Colonic mucosa (tissue), 4 donors: ENCODE measurements at regions not wholly inside any gene's neighbourhood (a gene's known extent, or its start where the extent isn't known, plus 50 kb on each side); places are given as distances from the start of the nearest gene placed in this dataset.

ENCODE experiments used
- DNase-seq: peaks from one replicate; pipeline ENCODE4 v3.0.0-alpha.2; 2020
- H3K27ac ChIP-seq: fragments of 200-600 bp; one replicate; pipeline ENCODE4 v1.8.0; 2021
- H3K27me3 ChIP-seq: fragments of 200-600 bp; one replicate; pipeline ENCODE4 v1.8.0; 2021
- H3K36me3 ChIP-seq: fragments of 200-600 bp; one replicate; pipeline ENCODE4 v1.8.0; 2021
- H3K4me1 ChIP-seq: fragments of 200-600 bp; one replicate; pipeline ENCODE4 v1.8.0; 2021; ENCODE audit warnings: mild to moderate bottlenecking
- H3K4me3 ChIP-seq: fragments of 200-600 bp; one replicate; pipeline ENCODE4 v1.8.0; 2021
- H3K9ac ChIP-seq, 2 donors: one replicate each; pipeline ENCODE4 v1.7.0; 2013; ENCODE audit warnings: control low read depth in 2 of 2, low read depth in 2 of 2, low read length in 2 of 2
- H3K9me3 ChIP-seq: fragments of 200-600 bp; one replicate; pipeline ENCODE4 v1.8.0; 2021
- CTCF ChIP-seq: fragments of 200-600 bp; IDR thresholded peaks from one replicate; pipeline ENCODE4 v1.8.0; 2022; ENCODE audit warnings: antibody characterized with exemption, mild to moderate bottlenecking
- intact Hi-C: fragments of 100-400 bp; cut with DNase I; formaldehyde crosslinking; loops from one replicate; pipeline ENCODE4 v1.14.1; 2022
- donor health status: healthy.
- donor health status: DM: no; HTN: no; CAD: no.
- donor health status: DM: no; HTN: no; CAD: no.

GRCh38 chr2:8219096-8219495 is 462.8 kb upstream of the ID2 start:
- no peak for TF ChIP-seq CTCF

GRCh38 chr2:8219631-8220355 is 462.1 kb upstream of the ID2 start:
- no peak for DNase-seq
- no peaks in the 10 kb centered on the region for H3K36me3 ChIP-seq

More at GRCh38 chr2:8219096-8219495, 462.8 kb upstream of the ID2 start:
- no peak overlapping the region for H3K27ac ChIP-seq
- no peaks in the 10 kb centered on the region for H3K4me1 ChIP-seq
- H3K27me3 ChIP-seq: no peaks in the 10 kb centered on the region
- H3K9ac ChIP-seq: no peak overlapping the region
- intact Hi-C loops: no loop called here
- no peaks in the 10 kb centered on the region for H3K36me3 ChIP-seq
- no peak for DNase-seq
- H3K9me3 ChIP-seq: no peaks in the 10 kb centered on the region
- no peak overlapping the region for H3K4me3 ChIP-seq

GRCh38 chr2:8222979-8223694 is 458.7 kb upstream of the ID2 start:
- DNase-seq: no peak
- Histone ChIP-seq H3K4me1 (no peaks in the 10 kb centered on the region), H3K27ac (no peak overlapping the region), H3K4me3 (no peak overlapping the region), H3K36me3 (no peaks in the 10 kb centered on the region), H3K9me3 (no peaks in the 10 kb centered on the region), H3K27me3 (no peaks in the 10 kb centered on the region), H3K9ac (no peak overlapping the region)
- TF ChIP-seq CTCF: no peak
- intact Hi-C loops: no loop called here

More at GRCh38 chr2:8219631-8220355, 462.1 kb upstream of the ID2 start:
- Histone ChIP-seq H3K4me1 (no peaks in the 10 kb centered on the region), H3K9ac (no peak overlapping the region), H3K4me3 (no peak overlapping the region), H3K9me3 (no peaks in the 10 kb centered on the region), H3K27ac (no peak overlapping the region), H3K27me3 (no peaks in the 10 kb centered on the region)
- TF ChIP-seq CTCF: no peak
- intact Hi-C loops: no loop called here

GRCh38 chr2:8223695-8224346 is 458.0 kb upstream of the ID2 start:
- Histone ChIP-seq H3K27me3 (no peaks in the 10 kb centered on the region), H3K4me1 (no peaks in the 10 kb centered on the region), H3K27ac (no peak overlapping the region), H3K9me3 (no peaks in the 10 kb centered on the region), H3K4me3 (no peak overlapping the region), H3K9ac (no peak overlapping the region), H3K36me3 (no peaks in the 10 kb centered on the region)
- no peak for TF ChIP-seq CTCF
- DNase-seq: no peak
- intact Hi-C loops: no loop called here

- Histone ChIP-seq H3K27me3 (no peaks in the 10 kb centered on the region), H3K4me1 (no peaks in the 10 kb centered on the region), H3K9me3 (no peaks in the 10 kb centered on the region), H3K27ac (no peak overlapping the region), H3K4me3 (no peak overlapping the region), H3K36me3 (no peaks in the 10 kb centered on the region), H3K9ac (no peak overlapping the region)
- no peak for DNase-seq
- intact Hi-C loops: no loop called here
- TF ChIP-seq CTCF: no peak
These were observed 457.3 kb upstream of the ID2 start for GRCh38 chr2:8224347-8225190.
